Mesenchymal stem cell (in vitro differentiated cells and primary cell): ENCODE measurements at regions not wholly inside any gene's neighbourhood (a gene's known extent, or its start where the extent isn't known, plus 50 kb on each side); places are given as distances from the start of the nearest gene placed in this dataset.
"Not testable (repeated sequence)": the region's sequence is repeated elsewhere in the genome, so short reads cannot be mapped to it uniquely, and the experiment has no call there.

Source experiments
- DNase-seq: peaks from one replicate; pipeline ENCODE4 v3.0.0-alpha.2; 2013
- H2AFZ ChIP-seq: one replicate; pipeline ENCODE4 v1.6.1; 2013; ENCODE audit warnings: low read depth, mild to moderate bottlenecking, control low read depth, inconsistent platforms, low read length, moderate library complexity
- H2AK5ac ChIP-seq: 2 replicates; pipeline ENCODE4 v1.6.1; 2013; ENCODE audit warnings: low read length, moderate library complexity, mild to moderate bottlenecking, inconsistent platforms; ENCODE audit not compliant: severe bottlenecking
- H2BK120ac ChIP-seq: one replicate; pipeline ENCODE4 v1.6.1; 2013; ENCODE audit warnings: low read depth, mild to moderate bottlenecking, inconsistent platforms, low read length, moderate library complexity
- H2BK12ac ChIP-seq, 2 experiments: one replicate each; pipeline ENCODE4 v1.6.1; 2013; ENCODE audit warnings: inconsistent platforms in 2 of 2, low read length in 2 of 2, mild to moderate bottlenecking in 2 of 2, moderate library complexity in 2 of 2, control low read depth in 1 of 2
- H2BK15ac ChIP-seq: one replicate; pipeline ENCODE4 v1.6.1; 2013; ENCODE audit warnings: mild to moderate bottlenecking, low read depth, inconsistent platforms; ENCODE audit not compliant: poor library complexity, severe bottlenecking
- H2BK5ac ChIP-seq: 2 replicates; pipeline ENCODE4 v1.6.1; 2013; ENCODE audit warnings: low read depth, mild to moderate bottlenecking, low read length, control low read depth, inconsistent platforms; ENCODE audit not compliant: poor library complexity, severe bottlenecking
- H3K14ac ChIP-seq, 2 experiments: one replicate each; pipeline ENCODE4 v1.6.1; 2013; ENCODE audit warnings: inconsistent platforms in 2 of 2, low read length in 2 of 2, control low read depth in 1 of 2, mild to moderate bottlenecking in 1 of 2, moderate library complexity in 1 of 2
- H3K18ac ChIP-seq, 2 experiments: one replicate each; pipeline ENCODE4 v1.6.1; 2013; ENCODE audit warnings: inconsistent platforms in 2 of 2, low read length in 2 of 2, control low read depth in 1 of 2, low read depth in 1 of 2, mild to moderate bottlenecking in 1 of 2
- H3K23ac ChIP-seq, 2 experiments: one replicate each; pipeline ENCODE4 v1.6.1; 2013; ENCODE audit warnings: inconsistent platforms in 2 of 2, low read length in 2 of 2, mild to moderate bottlenecking in 2 of 2, moderate library complexity in 2 of 2, control low read depth in 1 of 2
- H3K27ac ChIP-seq: 2 replicates; pipeline ENCODE4 v1.5.1; 2013; ENCODE audit warnings: mild to moderate bottlenecking, moderate library complexity, low read length, control low read depth, inconsistent platforms; ENCODE audit not compliant: poor library complexity, severe bottlenecking
- H3K27me3 ChIP-seq, 2 experiments: 2 replicates each; pipeline versions ENCODE4 v1.6.1 to v1.7.0; 2013; ENCODE audit warnings: low read length in 2 of 2, mild to moderate bottlenecking in 2 of 2, moderate library complexity in 2 of 2, control low read depth in 1 of 2, inconsistent platforms in 1 of 2; ENCODE audit not compliant: control insufficient read depth in 1 of 2, insufficient read depth in 1 of 2
- H3K36me3 ChIP-seq, 2 experiments: 2 replicates each; pipeline versions ENCODE4 v1.6.1 to v1.7.0; 2013; ENCODE audit warnings: low read length in 2 of 2, control low read depth in 1 of 2, inconsistent platforms in 1 of 2, low read depth in 1 of 2, mild to moderate bottlenecking in 1 of 2; ENCODE audit not compliant: insufficient read depth in 2 of 2, control insufficient read depth in 1 of 2
- H3K4ac ChIP-seq, 2 experiments: one replicate each; pipeline ENCODE4 v1.6.1; 2013; ENCODE audit warnings: inconsistent platforms in 2 of 2, low read length in 2 of 2, mild to moderate bottlenecking in 2 of 2, moderate library complexity in 2 of 2, control low read depth in 1 of 2, low read depth in 1 of 2
- H3K4me1 ChIP-seq: 2 replicates; pipeline ENCODE4 v1.6.1; 2013; ENCODE audit warnings: low read depth, low read length, control low read depth; ENCODE audit not compliant: control insufficient read depth, insufficient read depth
- H3K4me2 ChIP-seq: 2 replicates; pipeline ENCODE4 v1.6.1; 2013; ENCODE audit warnings: low read length, mild to moderate bottlenecking, inconsistent platforms; ENCODE audit not compliant: poor library complexity, severe bottlenecking
- H3K4me3 ChIP-seq, 2 experiments: 2 replicates each; pipeline versions ENCODE4 v1.5.1 to v1.7.0; 2013; ENCODE audit warnings: low read length in 2 of 2, mild to moderate bottlenecking in 2 of 2, control low read depth in 1 of 2, low read depth in 1 of 2; ENCODE audit not compliant: insufficient read depth in 1 of 2
- H3K79me1 ChIP-seq: replicated peaks from 2 replicates; pipeline ENCODE4 v1.6.1; 2013; ENCODE audit warnings: mild to moderate bottlenecking, control low read depth, low read length, inconsistent platforms; ENCODE audit not compliant: poor library complexity, severe bottlenecking
- H3K9ac ChIP-seq: 2 replicates; pipeline ENCODE4 v1.7.0; 2013; ENCODE audit warnings: mild to moderate bottlenecking, low read length, moderate library complexity
- H3K9me3 ChIP-seq: 2 replicates; pipeline ENCODE4 v1.7.0; 2013; ENCODE audit warnings: mild to moderate bottlenecking, low read length; ENCODE audit not compliant: control insufficient read depth
- H4K8ac ChIP-seq: one replicate; pipeline ENCODE4 v1.6.1; 2013; ENCODE audit warnings: inconsistent platforms, mild to moderate bottlenecking, low read length, moderate library complexity
- H4K91ac ChIP-seq: one replicate; pipeline ENCODE4 v1.6.1; 2013; ENCODE audit warnings: mild to moderate bottlenecking, low read length, inconsistent platforms
- WGBS: methylation state at CpG from one replicate; pipeline ENCODE4 v1.1.7; 2013; ENCODE audit warnings: mixed read lengths; 5-methylcytosine and 5-hydroxymethylcytosine counted together

- not testable (repeated sequence) for DNase-seq, H4K91ac ChIP-seq, H3K23ac ChIP-seq, H3K4ac ChIP-seq, H3K18ac ChIP-seq, H3K14ac ChIP-seq, H3K4me1 ChIP-seq, H3K9me3 ChIP-seq, H3K27me3 ChIP-seq, H2BK12ac ChIP-seq, H2BK15ac ChIP-seq, H4K8ac ChIP-seq, H3K4me3 ChIP-seq, H3K36me3 ChIP-seq, H3K4me2 ChIP-seq, H2AFZ ChIP-seq, H3K27ac ChIP-seq, H2BK120ac ChIP-seq, H3K9ac ChIP-seq, H3K79me1 ChIP-seq, H2BK5ac ChIP-seq, H2AK5ac ChIP-seq
- WGBS: 93% methylated on average over 6 of the region's 6 CpGs
Measured at GRCh38 chr5:86292811-86293210, 324.9 kb upstream of the COX7C start.

GRCh38 chr5:86302643-86303042 lies 315.1 kb upstream of the COX7C start:
- not testable (repeated sequence) for H3K23ac ChIP-seq, H2BK15ac ChIP-seq, H2AFZ ChIP-seq, H3K9ac ChIP-seq, H4K8ac ChIP-seq, H3K18ac ChIP-seq, DNase-seq, H2BK120ac ChIP-seq, H2BK5ac ChIP-seq, H3K27me3 ChIP-seq, H2AK5ac ChIP-seq, H3K4me3 ChIP-seq, H3K4me2 ChIP-seq, H3K9me3 ChIP-seq, H4K91ac ChIP-seq, H3K27ac ChIP-seq, H3K4ac ChIP-seq, H3K4me1 ChIP-seq, H3K14ac ChIP-seq, H2BK12ac ChIP-seq, H3K79me1 ChIP-seq, H3K36me3 ChIP-seq
- WGBS: no CpG with 5 or more reads among the region's 1 CpG

GRCh38 chr5:86305050-86305449 lies 312.7 kb upstream of the COX7C start:
- DNase-seq: peak; percentile 20
- not testable (repeated sequence) for H2BK120ac ChIP-seq, H3K14ac ChIP-seq, H3K4ac ChIP-seq, H3K36me3 ChIP-seq, H3K4me2 ChIP-seq, H3K4me3 ChIP-seq, H3K27ac ChIP-seq, H4K8ac ChIP-seq, H2BK15ac ChIP-seq, H3K18ac ChIP-seq, H2AFZ ChIP-seq, H4K91ac ChIP-seq, H3K9me3 ChIP-seq, H2BK12ac ChIP-seq, H3K27me3 ChIP-seq, H3K9ac ChIP-seq, H3K4me1 ChIP-seq, H3K23ac ChIP-seq, H2AK5ac ChIP-seq, H2BK5ac ChIP-seq, H3K79me1 ChIP-seq
- no CpG with 5 or more reads among the region's 2 CpGs for WGBS

DNA sequence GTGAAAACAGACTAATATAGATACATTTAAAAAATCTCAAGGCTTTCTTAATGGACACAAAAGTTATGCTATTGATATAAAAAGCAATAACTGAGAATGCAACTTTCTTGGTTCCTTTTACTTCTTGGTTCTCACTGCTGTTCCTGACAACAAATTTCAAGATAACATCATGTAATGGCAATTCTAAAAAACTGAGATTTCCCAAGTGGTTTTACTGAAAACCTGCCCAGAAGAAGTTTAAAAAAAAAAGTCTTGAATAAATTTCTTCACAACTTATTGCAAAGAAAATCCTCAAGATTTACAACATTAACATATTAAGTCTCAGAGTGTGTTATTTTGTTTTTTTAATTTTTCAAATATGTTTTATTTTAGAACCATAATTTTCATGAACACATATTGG lies 302.8 kb upstream of the COX7C start:
- no peaks in the 10 kb centered on the region for H3K9me3 ChIP-seq
- no peak overlapping the region for H3K9ac ChIP-seq
- H2BK120ac ChIP-seq: no peak overlapping the region
- no peak overlapping the region for H2BK5ac ChIP-seq
- no peak overlapping the region for H3K4me2 ChIP-seq
- H2BK15ac ChIP-seq: no peak overlapping the region
- no peak overlapping the region for H3K4me3 ChIP-seq
- no peak for DNase-seq
- no peak overlapping the region for H3K4ac ChIP-seq
- H3K36me3 ChIP-seq: no peaks in the 10 kb centered on the region
- H3K27ac ChIP-seq: no peak overlapping the region
- no peak overlapping the region for H4K91ac ChIP-seq
- no peak overlapping the region for H2AFZ ChIP-seq
- no peak overlapping the region for H4K8ac ChIP-seq
- no peak overlapping the region for H3K18ac ChIP-seq
- H2BK12ac ChIP-seq: no peak overlapping the region
- H3K27me3 ChIP-seq: no peaks in the 10 kb centered on the region
- no peak overlapping the region for H2AK5ac ChIP-seq
- H3K4me1 ChIP-seq: no peaks in the 10 kb centered on the region
- H3K23ac ChIP-seq: no peak overlapping the region
- H3K79me1 ChIP-seq: no peaks in the 10 kb centered on the region
- H3K14ac ChIP-seq: no peak overlapping the region
